Gastrocnemius medialis (tissue), 4 donors: ENCODE measurements at regions not wholly inside any gene's neighbourhood (a gene's known extent, or its start where the extent isn't known, plus 50 kb on each side); places are given as distances from the start of the nearest gene placed in this dataset.

ENCODE experiments used
- CTCF ChIP-seq, 5 experiments: fragments of 450-650 bp in 3 of 5; fragments of 200-600 bp in 2 of 5; sonication (generic) in 2 of 5; IDR thresholded peaks in 4 of 5; conservative IDR thresholded peaks in 1 of 5; 1 replicate in 4 of 5; 2 replicates in 1 of 5; pipeline ENCODE4 v1.5.1; 2016 to 2019; ENCODE audit warnings: antibody characterized with exemption in 5 of 5, mild to moderate bottlenecking in 3 of 5, moderate library complexity in 3 of 5
- POLR2A ChIP-seq, 2 donors: fragments of 450-650 bp; IDR thresholded peaks; one replicate each; pipeline ENCODE4 v1.6.1; 2017; ENCODE audit warnings: antibody characterized with exemption in 2 of 2, mild to moderate bottlenecking in 2 of 2, moderate library complexity in 2 of 2

GRCh38 chr4:60723796-60724195 is 476.3 kb upstream of the ADGRL3 start:
- TF ChIP-seq CTCF (IDR thresholded peaks at IDR 0.05 in 4 of 5, conservative IDR thresholded peaks at IDR 0.05 in 1 of 5): no peak
- no peak for TF ChIP-seq POLR2A (IDR thresholded peaks at IDR 0.05)
